DOHH2 (cell line): ENCODE measurements at regions not wholly inside any gene's neighbourhood (a gene's known extent, or its start where the extent isn't known, plus 50 kb on each side); places are given as distances from the start of the nearest gene placed in this dataset.

Source experiments
- EZH2phosphoT487 ChIP-seq: fragments of 200-600 bp; sonication (generic); IDR thresholded peaks from 2 replicates; pipeline ENCODE4 v1.6.1; 2017; ENCODE audit warnings: borderline replicate concordance, mild to moderate bottlenecking, antibody characterized with exemption, low read length, moderate library complexity, mixed read lengths
- TF ChIP-seq, protein P1 (sequence below): fragments of 200-600 bp; sonication (generic); IDR thresholded peaks from one replicate; pipeline ENCODE4 v1.5.1; 2014; ENCODE audit warnings: antibody characterized with exemption, mild to moderate bottlenecking, low read depth, low read length; ENCODE audit not compliant: poor library complexity, severe bottlenecking

DNA sequence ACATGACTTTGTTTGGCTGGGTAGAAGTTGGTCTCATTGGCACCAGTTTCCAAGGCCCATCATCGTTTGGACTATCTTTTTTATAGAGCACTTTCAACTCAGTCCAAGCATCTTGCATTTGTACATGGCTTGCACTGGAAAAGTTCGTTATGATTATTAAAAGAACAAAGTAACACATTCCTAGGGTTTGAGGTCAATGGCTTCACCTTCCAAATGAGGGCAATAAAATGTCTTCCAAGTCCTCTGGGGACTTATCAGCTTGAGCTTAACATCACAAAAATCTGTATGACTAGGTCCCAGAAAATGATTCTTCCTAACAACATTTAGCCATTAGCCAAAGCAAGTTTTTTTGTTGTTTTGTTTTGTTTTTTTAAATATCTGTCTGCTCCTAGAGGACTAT is 610.8 kb downstream of the LMO4 start:
- TF ChIP-seq, protein P1, sequence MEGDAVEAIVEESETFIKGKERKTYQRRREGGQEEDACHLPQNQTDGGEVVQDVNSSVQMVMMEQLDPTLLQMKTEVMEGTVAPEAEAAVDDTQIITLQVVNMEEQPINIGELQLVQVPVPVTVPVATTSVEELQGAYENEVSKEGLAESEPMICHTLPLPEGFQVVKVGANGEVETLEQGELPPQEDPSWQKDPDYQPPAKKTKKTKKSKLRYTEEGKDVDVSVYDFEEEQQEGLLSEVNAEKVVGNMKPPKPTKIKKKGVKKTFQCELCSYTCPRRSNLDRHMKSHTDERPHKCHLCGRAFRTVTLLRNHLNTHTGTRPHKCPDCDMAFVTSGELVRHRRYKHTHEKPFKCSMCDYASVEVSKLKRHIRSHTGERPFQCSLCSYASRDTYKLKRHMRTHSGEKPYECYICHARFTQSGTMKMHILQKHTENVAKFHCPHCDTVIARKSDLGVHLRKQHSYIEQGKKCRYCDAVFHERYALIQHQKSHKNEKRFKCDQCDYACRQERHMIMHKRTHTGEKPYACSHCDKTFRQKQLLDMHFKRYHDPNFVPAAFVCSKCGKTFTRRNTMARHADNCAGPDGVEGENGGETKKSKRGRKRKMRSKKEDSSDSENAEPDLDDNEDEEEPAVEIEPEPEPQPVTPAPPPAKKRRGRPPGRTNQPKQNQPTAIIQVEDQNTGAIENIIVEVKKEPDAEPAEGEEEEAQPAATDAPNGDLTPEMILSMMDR, result no peak
- no peak for TF ChIP-seq EZH2phosphoT487
